ENCODE measurements at regions not wholly inside any gene's neighbourhood (a gene's known extent, or its start where the extent isn't known, plus 50 kb on each side); places are given as distances from the start of the nearest gene placed in this dataset.
A peak's percentile ranks its signal among the peaks of the same experiment; 100 is the strongest.
"Not testable (repeated sequence)": the region's sequence is repeated elsewhere in the genome, so short reads cannot be mapped to it uniquely, and the experiment has no call there.

GRCh38 chr12:108438667-108439066 lies 76.4 kb upstream of the FICD start:
- no peaks in the 10 kb centered on the region for H3K36me3 Mint-ChIP-seq
- ATAC-seq = no peak
- H3K4me1 Mint-ChIP-seq = no peaks in the 10 kb centered on the region
- H3K9me3 Mint-ChIP-seq = no peaks in the 10 kb centered on the region
- no peak overlapping the region for H3K27ac Mint-ChIP-seq
- H3K27me3 Mint-ChIP-seq = peaks cover 12% of the 10 kb centered on the region
- no peak overlapping the region for H3K4me3 Mint-ChIP-seq

GRCh38 chr12:108432423-108433121 lies 82.5 kb upstream of the FICD start:
- H3K9me3 Mint-ChIP-seq = no peaks in the 10 kb centered on the region
- H3K27ac Mint-ChIP-seq = no peak overlapping the region
- ATAC-seq = no peak
- no peaks in the 10 kb centered on the region for H3K4me1 Mint-ChIP-seq
- H3K27me3 Mint-ChIP-seq = peaks cover 16% of the 10 kb centered on the region
- no peak overlapping the region for H3K4me3 Mint-ChIP-seq
- no peaks in the 10 kb centered on the region for H3K36me3 Mint-ChIP-seq

- no peak overlapping the region for H3K27ac Mint-ChIP-seq
- H3K4me1 Mint-ChIP-seq = no peaks in the 10 kb centered on the region
- H3K9me3 Mint-ChIP-seq = no peaks in the 10 kb centered on the region
- H3K4me3 Mint-ChIP-seq = no peak overlapping the region
- peaks cover 26% of the 10 kb centered on the region for H3K27me3 Mint-ChIP-seq
- ATAC-seq = no peak
- no peaks in the 10 kb centered on the region for H3K36me3 Mint-ChIP-seq
These were observed 84.2 kb upstream of the FICD start for GRCh38 chr12:108430926-108431325.

- H3K4me1 Mint-ChIP-seq = no peaks in the 10 kb centered on the region
- H3K27me3 Mint-ChIP-seq = peaks cover 33% of the 10 kb centered on the region
- H3K9me3 Mint-ChIP-seq = no peaks in the 10 kb centered on the region
- ATAC-seq = no peak
- H3K27ac Mint-ChIP-seq = no peak overlapping the region
- H3K4me3 Mint-ChIP-seq = no peak overlapping the region
- H3K36me3 Mint-ChIP-seq = no peaks in the 10 kb centered on the region
These were observed 84.8 kb upstream of the FICD start for GRCh38 chr12:108430245-108430644.

- Mint-ChIP-seq H3K27ac (no peak overlapping the region), H3K9me3 (no peaks in the 10 kb centered on the region), H3K4me3 (no peak overlapping the region), H3K4me1 (no peaks in the 10 kb centered on the region), H3K36me3 (no peaks in the 10 kb centered on the region), H3K27me3 (peaks cover 39% of the 10 kb centered on the region)
- no peak for ATAC-seq
These were observed 86.2 kb upstream of the CMKLR1 start for GRCh38 chr12:108425238-108425795.

- H3K4me1 Mint-ChIP-seq = no peaks in the 10 kb centered on the region
- H3K27me3 Mint-ChIP-seq = peaks cover 39% of the 10 kb centered on the region
- H3K4me3 Mint-ChIP-seq = no peak overlapping the region
- no peak for ATAC-seq
- no peaks in the 10 kb centered on the region for H3K36me3 Mint-ChIP-seq
- no peaks in the 10 kb centered on the region for H3K9me3 Mint-ChIP-seq
- H3K27ac Mint-ChIP-seq = no peak overlapping the region
These were observed 85.7 kb upstream of the CMKLR1 start for GRCh38 chr12:108424816-108425215.

GRCh38 chr12:108424026-108424425 lies 84.9 kb upstream of the CMKLR1 start:
- H3K36me3 Mint-ChIP-seq = no peaks in the 10 kb centered on the region
- H3K4me3 Mint-ChIP-seq = no peak overlapping the region
- no peak overlapping the region for H3K27ac Mint-ChIP-seq
- no peak for ATAC-seq
- no peaks in the 10 kb centered on the region for H3K4me1 Mint-ChIP-seq
- H3K27me3 Mint-ChIP-seq = peaks cover 39% of the 10 kb centered on the region
- H3K9me3 Mint-ChIP-seq = no peaks in the 10 kb centered on the region

GRCh38 chr12:108423486-108423885 lies 84.4 kb upstream of the CMKLR1 start:
- peaks cover 39% of the 10 kb centered on the region for H3K27me3 Mint-ChIP-seq
- no peaks in the 10 kb centered on the region for H3K4me1 Mint-ChIP-seq
- no peaks in the 10 kb centered on the region for H3K9me3 Mint-ChIP-seq
- no peaks in the 10 kb centered on the region for H3K36me3 Mint-ChIP-seq
- no peak overlapping the region for H3K4me3 Mint-ChIP-seq
- no peak overlapping the region for H3K27ac Mint-ChIP-seq
- ATAC-seq = no peak

GRCh38 chr12:108421082-108421481 lies 82.0 kb upstream of the CMKLR1 start:
- not testable (repeated sequence) for H3K9me3 Mint-ChIP-seq, H3K27ac Mint-ChIP-seq, ATAC-seq, H3K36me3 Mint-ChIP-seq, H3K4me1 Mint-ChIP-seq, H3K4me3 Mint-ChIP-seq
- peaks cover 28% of the 10 kb centered on the region for H3K27me3 Mint-ChIP-seq

GRCh38 chr12:108420421-108420820 lies 81.3 kb upstream of the CMKLR1 start:
- H3K4me3 Mint-ChIP-seq, ATAC-seq, H3K36me3 Mint-ChIP-seq, H3K9me3 Mint-ChIP-seq, H3K4me1 Mint-ChIP-seq, H3K27ac Mint-ChIP-seq: not testable (repeated sequence)
- H3K27me3 Mint-ChIP-seq = peaks cover 22% of the 10 kb centered on the region

GRCh38 chr12:108419949-108420348 lies 80.8 kb upstream of the CMKLR1 start:
- Mint-ChIP-seq H3K36me3 (no peaks in the 10 kb centered on the region), H3K4me3 (no peak overlapping the region), H3K27me3 (peaks cover 17% of the 10 kb centered on the region), H3K9me3 (peaks cover 9% of the 10 kb centered on the region), H3K4me1 (no peaks in the 10 kb centered on the region), H3K27ac (peak overlapping the region; percentile 8)
- ATAC-seq = no peak

GRCh38 chr12:108418164-108418890 lies 79.2 kb upstream of the CMKLR1 start:
- Mint-ChIP-seq H3K4me3 (no peak overlapping the region), H3K9me3 (peaks cover 9% of the 10 kb centered on the region), H3K36me3 (no peaks in the 10 kb centered on the region), H3K27ac (no peak overlapping the region), H3K27me3 (peaks cover 6% of the 10 kb centered on the region), H3K4me1 (no peaks in the 10 kb centered on the region)
- ATAC-seq = no peak

GRCh38 chr12:108414021-108414420 lies 74.9 kb upstream of the CMKLR1 start:
- no peak for ATAC-seq
- Mint-ChIP-seq H3K27me3 (peaks cover 19% of the 10 kb centered on the region), H3K9me3 (peaks cover 9% of the 10 kb centered on the region), H3K4me3 (no peak overlapping the region), H3K36me3 (no peaks in the 10 kb centered on the region), H3K27ac (no peak overlapping the region), H3K4me1 (no peaks in the 10 kb centered on the region)

- H3K27ac Mint-ChIP-seq = no peak overlapping the region
- H3K4me1 Mint-ChIP-seq = no peaks in the 10 kb centered on the region
- no peak overlapping the region for H3K4me3 Mint-ChIP-seq
- H3K27me3 Mint-ChIP-seq = peaks cover 34% of the 10 kb centered on the region
- no peaks in the 10 kb centered on the region for H3K36me3 Mint-ChIP-seq
- ATAC-seq = no peak
- peaks cover 10% of the 10 kb centered on the region for H3K9me3 Mint-ChIP-seq
These were observed 71.6 kb upstream of the CMKLR1 start for GRCh38 chr12:108410689-108411088.

- no peak overlapping the region for H3K27ac Mint-ChIP-seq
- H3K4me3 Mint-ChIP-seq = no peak overlapping the region
- no peaks in the 10 kb centered on the region for H3K36me3 Mint-ChIP-seq
- peaks cover 36% of the 10 kb centered on the region for H3K27me3 Mint-ChIP-seq
- H3K4me1 Mint-ChIP-seq = no peaks in the 10 kb centered on the region
- ATAC-seq = no peak
- peaks cover 13% of the 10 kb centered on the region for H3K9me3 Mint-ChIP-seq
These were observed 70.4 kb upstream of the CMKLR1 start for GRCh38 chr12:108409481-108409880.

- Mint-ChIP-seq H3K4me1 (no peaks in the 10 kb centered on the region), H3K27ac (no peak overlapping the region), H3K9me3 (peaks cover 13% of the 10 kb centered on the region), H3K27me3 (peaks cover 35% of the 10 kb centered on the region), H3K4me3 (no peak overlapping the region), H3K36me3 (no peaks in the 10 kb centered on the region)
- ATAC-seq = no peak
These were observed 64.8 kb upstream of the CMKLR1 start for GRCh38 chr12:108403952-108404351.
